Amniotic stem cell (primary cell): ENCODE measurements at regions not wholly inside any gene's neighbourhood (a gene's known extent, or its start where the extent isn't known, plus 50 kb on each side); places are given as distances from the start of the nearest gene placed in this dataset.
"Not testable (repeated sequence)": the region's sequence is repeated elsewhere in the genome, so short reads cannot be mapped to it uniquely, and the experiment has no call there.

ENCODE experiments used
- DNase-seq: peaks from one replicate; lab custom pipeline; 2025; lab: John Stamatoyannopoulos, UW

GRCh38 chr5:106423109-106423897 lies 1247.4 kb downstream of the EFNA5 start:
- DNase-seq = no peak

GRCh38 chr5:106420102-106420501 lies 1250.6 kb downstream of the EFNA5 start:
- DNase-seq = no peak

DNA sequence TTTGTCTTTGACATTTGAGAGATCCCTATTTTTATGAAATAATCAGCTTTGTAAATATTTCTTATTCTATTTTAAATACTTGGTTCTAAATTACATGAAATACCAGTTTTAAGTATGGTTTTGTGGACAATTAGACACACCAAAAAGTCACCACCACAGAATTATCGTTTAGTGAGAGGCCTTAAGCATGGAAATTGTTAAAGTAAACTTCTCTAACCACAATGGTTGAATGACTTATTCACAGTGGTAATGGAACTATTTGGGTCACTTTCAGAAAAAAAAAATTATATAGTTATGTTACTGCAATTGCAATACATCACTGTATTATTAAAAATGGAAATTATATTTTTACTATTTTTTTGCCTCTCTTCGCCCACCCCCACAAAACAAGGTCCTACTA lies 1252.5 kb downstream of the EFNA5 start:
- no peak for DNase-seq

DNA sequence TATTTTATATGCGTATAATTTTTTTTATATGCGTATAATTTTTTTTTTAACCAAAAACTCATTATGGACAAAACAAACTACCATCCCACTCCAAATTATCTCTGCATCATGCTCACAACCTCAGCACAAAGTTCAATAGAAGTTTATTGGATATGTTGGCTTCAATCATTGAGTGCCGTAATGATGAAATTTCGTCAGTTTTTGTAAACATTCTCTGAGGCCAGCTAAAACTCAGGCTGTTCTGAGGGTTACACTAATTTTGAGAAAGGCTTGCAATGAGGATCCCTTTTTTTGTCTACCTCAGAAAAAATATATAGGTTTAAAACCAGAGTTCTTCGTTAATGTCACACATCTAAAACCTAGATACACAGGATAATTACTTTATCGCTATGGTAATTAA lies 1253.2 kb downstream of the EFNA5 start:
- no peak for DNase-seq

DNA sequence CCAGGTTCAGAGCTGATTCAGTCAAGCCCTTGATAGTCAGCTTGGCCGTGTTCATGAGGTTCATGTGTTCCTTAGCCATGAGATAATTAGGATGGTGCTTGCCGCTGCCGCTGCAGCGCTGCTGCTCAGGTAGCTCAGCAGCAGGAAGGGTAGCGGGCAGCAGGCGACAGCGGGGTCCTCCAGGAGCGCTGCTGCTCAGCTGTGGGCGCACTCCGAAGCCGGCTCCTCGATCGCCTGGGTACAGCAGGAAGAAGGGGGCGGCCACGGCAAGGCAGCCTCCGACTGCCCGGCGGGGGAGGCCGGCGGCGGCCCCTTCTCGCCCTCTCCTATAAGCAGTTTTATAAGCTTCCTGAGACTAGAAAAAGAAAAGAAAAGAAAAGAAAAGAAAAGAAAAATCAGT lies 1253.6 kb downstream of the EFNA5 start:
- no peak for DNase-seq

GRCh38 chr5:106415541-106415940 lies 1255.2 kb downstream of the EFNA5 start:
- DNase-seq = peak; percentile 51

DNA sequence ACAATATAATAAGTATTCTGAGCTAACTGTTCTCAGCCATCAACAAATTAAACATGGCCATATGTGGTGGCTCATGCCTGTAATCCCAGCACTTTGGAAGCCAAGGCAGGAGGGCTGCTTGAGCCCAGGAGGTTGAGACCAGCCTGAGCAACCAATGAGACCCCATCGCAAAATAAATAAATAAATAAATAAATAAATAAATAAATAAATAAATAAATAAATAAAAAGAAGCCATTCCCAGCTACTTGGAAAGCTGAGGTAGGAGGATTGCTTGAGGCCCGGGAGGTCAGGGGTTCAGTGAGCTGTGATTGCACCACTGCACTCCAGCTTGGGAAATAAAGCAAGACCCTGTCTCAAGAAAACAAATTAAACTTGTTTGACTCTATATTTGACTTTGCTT lies 1256.4 kb downstream of the EFNA5 start:
- no peak for DNase-seq

GRCh38 chr5:106412606-106413005 lies 1258.1 kb downstream of the EFNA5 start:
- no peak for DNase-seq

DNA sequence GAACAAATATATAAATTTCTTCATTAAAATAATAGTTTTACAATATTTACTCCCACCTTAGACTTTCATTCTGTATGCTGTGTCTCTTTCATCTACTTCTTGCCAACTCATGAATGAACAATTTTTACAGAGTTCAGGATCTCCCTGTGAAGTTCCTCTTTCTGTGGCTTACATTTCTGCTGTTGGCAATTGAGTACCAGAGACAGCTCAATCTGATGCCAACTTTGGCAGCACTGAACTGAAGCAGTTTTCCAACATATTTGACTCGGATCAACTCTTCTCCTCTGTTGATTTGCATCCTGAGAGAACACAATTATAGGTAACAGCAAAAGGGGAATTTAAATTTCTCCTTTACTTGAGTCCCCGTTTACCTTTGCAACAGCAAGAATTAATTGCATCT lies 1262.2 kb downstream of the EFNA5 start:
- no peak for DNase-seq

DNA sequence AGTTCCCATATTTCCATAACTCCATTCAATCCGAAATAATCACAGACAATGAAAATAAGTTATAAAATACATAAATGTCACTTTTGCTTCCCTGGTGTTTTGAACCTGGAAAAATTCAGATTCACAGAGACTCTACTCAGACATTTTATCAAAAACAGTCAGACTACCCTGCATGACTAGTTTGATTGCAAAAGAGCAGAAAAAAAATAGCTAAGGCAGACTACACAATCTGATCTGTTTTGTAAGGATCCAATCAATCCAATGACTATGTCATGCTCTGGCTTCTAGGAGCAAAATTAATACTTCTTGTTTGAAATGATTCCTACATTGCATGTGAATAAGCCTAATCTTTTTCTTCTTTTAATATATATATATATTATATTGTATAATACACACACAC lies 1262.6 kb downstream of the EFNA5 start:
- DNase-seq = no peak

- DNase-seq = no peak
Measured at GRCh38 chr5:106401561-106401960, 1269.2 kb downstream of the EFNA5 start.

GRCh38 chr5:106399391-106399790 lies 1271.3 kb downstream of the EFNA5 start:
- DNase-seq = peak; percentile 29

GRCh38 chr5:106397700-106398099 lies 1273.0 kb downstream of the EFNA5 start:
- peak; percentile 74 for DNase-seq

DNA sequence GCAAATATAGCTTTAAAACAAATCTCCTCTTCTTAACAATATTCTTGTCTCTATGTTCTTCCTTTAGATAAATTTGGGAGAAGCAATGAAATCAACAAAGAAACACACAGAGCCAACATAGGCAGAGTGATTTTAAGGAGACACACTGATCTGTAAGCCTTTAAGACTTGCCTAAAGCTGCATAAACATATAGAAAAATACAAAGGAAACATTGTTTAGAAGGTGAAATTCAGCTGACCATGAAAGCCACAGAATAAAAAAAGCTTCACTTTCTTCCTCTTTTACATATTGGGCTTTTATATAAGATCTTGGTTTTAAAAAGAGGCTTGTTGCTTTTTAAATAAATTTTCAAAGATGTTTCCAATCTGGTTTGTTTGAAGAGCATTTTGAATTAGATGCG lies 1277.5 kb downstream of the EFNA5 start:
- DNase-seq = no peak

GRCh38 chr5:106392766-106393165 lies 1278.0 kb downstream of the EFNA5 start:
- no peak for DNase-seq

GRCh38 chr5:106387767-106388166 lies 1283.0 kb downstream of the EFNA5 start:
- DNase-seq = not testable (repeated sequence)

- no peak for DNase-seq
Measured at GRCh38 chr5:106386287-106386686, 1284.5 kb downstream of the EFNA5 start.

DNA sequence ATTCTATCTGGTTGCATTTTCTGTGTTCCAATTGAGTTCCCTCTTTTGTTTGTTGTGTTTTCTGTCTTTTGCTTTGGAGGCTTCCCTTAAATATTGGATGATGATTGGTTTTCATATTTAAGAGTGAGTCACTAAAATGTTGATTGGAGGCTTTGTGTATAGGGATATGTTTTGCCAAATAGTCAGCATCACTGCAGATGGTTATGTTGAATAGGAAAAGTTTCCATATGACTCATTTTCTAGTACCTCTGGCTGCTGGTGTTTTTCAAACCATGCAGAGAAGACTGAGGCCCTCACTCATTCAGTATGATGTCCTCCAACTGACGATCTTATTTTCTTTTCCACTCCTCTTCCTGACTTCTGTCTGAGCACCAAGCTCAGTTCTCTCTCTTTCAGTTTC lies 1290.0 kb downstream of the EFNA5 start:
- DNase-seq = peak; percentile 11

DNA sequence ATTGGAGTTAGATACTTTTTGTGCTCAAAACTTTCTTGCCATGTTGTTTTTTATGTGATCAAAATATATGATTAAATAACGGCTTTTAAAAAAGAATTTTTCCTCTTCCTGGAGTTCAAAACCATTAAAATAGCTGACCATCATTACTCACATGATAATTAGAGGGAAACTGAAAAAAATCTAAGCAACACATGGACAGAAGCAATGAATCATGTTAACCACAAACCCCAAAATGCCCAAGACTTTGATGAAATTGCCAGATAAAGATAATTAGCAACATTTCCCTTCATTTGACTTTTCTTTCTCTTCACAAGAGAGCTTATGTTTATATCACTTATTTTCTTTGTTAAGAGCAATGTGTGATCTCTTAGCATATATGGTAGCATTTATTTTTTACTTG lies 1294.2 kb downstream of the EFNA5 start:
- no peak for DNase-seq

GRCh38 chr5:106374956-106375355 lies 1295.8 kb downstream of the EFNA5 start:
- no peak for DNase-seq

GRCh38 chr5:106368021-106368420 lies 1302.7 kb downstream of the EFNA5 start:
- no peak for DNase-seq

DNA sequence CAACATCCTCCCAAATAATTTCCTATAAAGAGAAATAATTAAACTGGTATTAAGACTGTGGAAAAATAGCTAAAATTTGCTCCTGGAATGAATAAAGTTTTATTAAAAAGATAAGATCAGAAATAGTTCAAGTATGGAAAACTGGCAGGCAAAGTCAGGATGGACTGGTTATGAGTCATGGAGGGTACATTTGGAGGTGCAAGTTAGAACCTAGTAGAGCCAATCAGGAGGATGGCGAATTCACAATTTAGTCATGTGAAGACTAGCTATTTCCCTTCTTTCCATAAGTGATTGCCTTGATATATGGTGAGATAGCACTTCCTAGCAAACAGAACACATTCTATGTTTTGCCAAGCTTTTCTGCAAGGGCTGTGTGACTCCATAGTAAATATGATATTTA lies 1303.5 kb downstream of the EFNA5 start:
- no peak for DNase-seq

GRCh38 chr5:106363578-106363977 lies 1307.2 kb downstream of the EFNA5 start:
- DNase-seq = no peak

GRCh38 chr5:106361905-106362304 lies 1308.8 kb downstream of the EFNA5 start:
- no peak for DNase-seq
